GM12878 (cell line): ENCODE measurements at regions not wholly inside any gene's neighbourhood (a gene's known extent, or its start where the extent isn't known, plus 50 kb on each side); places are given as distances from the start of the nearest gene placed in this dataset.

Experiments used
- ATAC-seq: fragments of 200-7000 bp; cut with Tn5 transposase; 3 replicates; pipeline ENCODE4 v1.9.1; 2020; ENCODE audit warnings: mild to moderate bottlenecking, moderate library complexity
- BruUV-seq: library from RNA; stranded (reverse); fragments of 400-500 nt; replicated peaks from 2 replicates; lab custom pipeline; 2021; lab: Mats Ljungman, UMichigan
- CTCF ChIA-PET: fragments of 300-600 bp; sonication (Branson Sonifier 250); formaldehyde crosslinking; extraction: SDS; loops from one replicate; lab custom pipeline; 2021; ENCODE audit warnings: inconsistent platforms; lab: Yijun Ruan, JAX
- POLR2A ChIA-PET: fragments of 350-600 bp; formaldehyde crosslinking; extraction: SDS; loops from one replicate; lab custom pipeline; 2021; ENCODE audit warnings: inconsistent platforms; lab: Charles Lee
- RAD21 ChIA-PET: fragments of 300-600 bp; sonication (Branson Sonifier 250); formaldehyde crosslinking; loops from one replicate; lab custom pipeline; 2023; ENCODE audit warnings: antibody characterized with exemption; ENCODE audit not compliant: unreplicated experiment; lab: Charles Lee
- SMC1A ChIA-PET: fragments of 300-600 bp; sonication (Branson Sonifier 250); formaldehyde crosslinking; loops from one replicate; lab custom pipeline; 2023; ENCODE audit not compliant: unreplicated experiment, uncharacterized antibody; lab: Charles Lee
- DNase-seq: peaks from one replicate; pipeline ENCODE4 v3.0.0-alpha.2; 2011; ENCODE audit warnings: low read depth, low spot score
- FAIRE-seq: peaks from 3 replicates; lab custom pipeline; 2011; peaks lifted over from hg19 to GRCh38; lab: Jason Lieb, UNC
- H2AFZ ChIP-seq: 2 replicates; pipeline ENCODE4 v1.6.0; 2011; ENCODE audit warnings: low read depth, low read length, control low read depth; ENCODE audit not compliant: control insufficient read depth
- H3K27ac ChIP-seq: 2 replicates; pipeline ENCODE4 v1.5.1; 2011; ENCODE audit warnings: control low read depth; ENCODE audit not compliant: control insufficient read depth, insufficient read depth
- H3K27me3 ChIP-seq, 2 experiments: replicated peaks in 1 of 2; 2 replicates each; pipeline versions ENCODE4 v1.6.0 to v1.6.1; 2011; ENCODE audit warnings: low read length in 1 of 2; ENCODE audit not compliant: control insufficient read depth in 2 of 2, insufficient read depth in 2 of 2
- H3K36me3 ChIP-seq, 2 experiments: 2 replicates each; pipeline ENCODE4 v1.5.1; 2011; ENCODE audit warnings: low read length in 1 of 2; ENCODE audit not compliant: control insufficient read depth in 2 of 2, insufficient read depth in 2 of 2
- H3K4me1 ChIP-seq: 2 replicates; pipeline ENCODE4 v1.6.1; 2011; ENCODE audit warnings: mild to moderate bottlenecking, low read length, moderate library complexity, mixed read lengths; ENCODE audit not compliant: control insufficient read depth, insufficient read depth
- H3K4me2 ChIP-seq: 2 replicates; pipeline ENCODE4 v1.6.0; 2011; ENCODE audit warnings: control low read depth; ENCODE audit not compliant: control insufficient read depth, insufficient read depth
- H3K4me3 ChIP-seq: fragments of 200-600 bp; sonication (generic); 2 replicates; pipeline ENCODE4 v1.5.1; 2016
- H3K79me2 ChIP-seq: 2 replicates; pipeline ENCODE4 v1.6.0; 2011; ENCODE audit warnings: low read length; ENCODE audit not compliant: control insufficient read depth, insufficient read depth
- H3K9ac ChIP-seq: 2 replicates; pipeline ENCODE4 v1.8.0; 2011; ENCODE audit warnings: low read length, control low read depth, mixed read lengths; ENCODE audit not compliant: control insufficient read depth, insufficient read depth
- H3K9me3 ChIP-seq: replicated peaks from 3 replicates; pipeline ENCODE4 v1.5.1; 2011; ENCODE audit warnings: mild to moderate bottlenecking, low read length; ENCODE audit not compliant: control insufficient read depth, insufficient read depth
- H4K20me1 ChIP-seq: 2 replicates; pipeline ENCODE4 v1.6.0; 2011; ENCODE audit not compliant: control insufficient read depth, insufficient read depth
- CBX3 ChIP-seq: fragments of 200-600 bp; sonication (generic); IDR thresholded peaks from 2 replicates; pipeline ENCODE4 v1.6.1; 2016; ENCODE audit warnings: low read depth, borderline replicate concordance
- CREM ChIP-seq: IDR thresholded peaks from 2 replicates; pipeline ENCODE4 v1.6.1; 2014; ENCODE audit warnings: antibody characterized with exemption, low read depth
- EGR1 ChIP-seq, 2 experiments: IDR thresholded peaks; 1 replicate in 1 of 2; 2 replicates in 1 of 2; pipeline ENCODE4 v1.6.1; 2011 to 2012; ENCODE audit warnings: low read depth in 2 of 2, low read length in 2 of 2, borderline replicate concordance in 1 of 2, mild to moderate bottlenecking in 1 of 2, moderate library complexity in 1 of 2
- ETV6 ChIP-seq, 2 experiments: fragments of 450-650 bp in 1 of 2; IDR thresholded peaks in 1 of 2; conservative IDR thresholded peaks in 1 of 2; 2 replicates each; pipeline ENCODE4 v1.6.1; 2014; ENCODE audit warnings: antibody characterized with exemption in 1 of 2, borderline replicate concordance in 1 of 2, low read depth in 1 of 2, mild to moderate bottlenecking in 1 of 2, moderate library complexity in 1 of 2
- MTA3 ChIP-seq: IDR thresholded peaks from 2 replicates; pipeline ENCODE4 v1.6.1; 2012; ENCODE audit warnings: low read length, inconsistent platforms, borderline replicate concordance
- MYB ChIP-seq: fragments of 150-350 bp; IDR thresholded peaks from 2 replicates; pipeline ENCODE4 v1.6.1; 2014; ENCODE audit warnings: mild to moderate bottlenecking, low read depth, low read length, borderline replicate concordance
- MYC ChIP-seq: IDR thresholded peaks from 2 replicates; pipeline ENCODE4 v1.6.1; 2011; ENCODE audit warnings: mild to moderate bottlenecking, low read length, moderate library complexity, inconsistent platforms; ENCODE audit not compliant: insufficient read depth, insufficient replicate concordance, insufficient read length, severe bottlenecking
- NR2C2 ChIP-seq: IDR thresholded peaks from 2 replicates; pipeline ENCODE4 v1.6.1; 2011; ENCODE audit warnings: borderline replicate concordance, low read depth; ENCODE audit not compliant: control insufficient read depth, insufficient read length
- ZZZ3 ChIP-seq: IDR thresholded peaks from 2 replicates; pipeline ENCODE4 v1.6.1; 2011; ENCODE audit warnings: low read depth; ENCODE audit not compliant: control insufficient read depth, insufficient read length
- WGBS: methylation state at CpG from one replicate; pipeline ENCODE4 v1.1.6; 2016; ENCODE audit warnings: low lambda C conversion rate; ENCODE audit not compliant: insufficient replicate concordance, insufficient coverage; ENCODE audit errors: missing lambda C conversion rate; 5-methylcytosine and 5-hydroxymethylcytosine counted together
- in situ Hi-C: fragments of 300-500 bp; cut with MboI; formaldehyde crosslinking; loops from 9 replicates; pipeline ENCODE4 v1.14.3; 2018; ENCODE audit warnings: mixed read lengths
- intact Hi-C: fragments of 100-400 bp; cut with micrococcal nuclease; formaldehyde crosslinking; loops from one replicate; pipeline ENCODE4 v1.14.2; 2022; ENCODE audit not compliant: unreplicated experiment

DNA sequence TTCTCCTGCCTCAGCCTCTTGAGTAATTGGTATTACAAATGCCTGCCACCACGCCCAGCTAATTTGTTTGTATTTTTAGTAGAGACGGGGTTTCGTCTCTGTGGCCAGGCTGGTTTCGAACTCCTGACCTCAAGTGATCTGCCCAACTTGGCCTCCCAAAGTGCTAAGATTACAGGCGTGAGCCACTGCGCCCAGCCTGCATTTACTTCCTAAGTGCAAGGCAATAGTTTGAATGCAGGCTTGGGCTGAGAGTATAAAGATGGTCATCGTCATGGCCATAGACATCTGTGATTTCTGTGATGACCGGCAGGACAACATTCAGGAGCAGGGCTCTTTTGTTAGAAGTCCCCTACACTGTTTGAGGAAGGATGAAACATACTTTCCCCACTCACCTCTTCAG lies 393.9 kb upstream of the SHH start:
- WGBS, result 26% methylated on average over 8 of the region's 8 CpGs
- in situ Hi-C loops (no loop called here), intact Hi-C loops (loop anchor here (10.0 kb wide), 1 partner anchor 609 kb away; no protein-coding TSS in a partner anchor)
- H3K79me2 ChIP-seq, result no peaks in the 10 kb centered on the region
- H2AFZ ChIP-seq, result no peak overlapping the region
- ChIA-PET SMC1A (no interaction called here), RAD21 (no interaction called here), POLR2A (no interaction called here), CTCF (no interaction called here)
- FAIRE-seq (no peak), DNase-seq (no peak), ATAC-seq (no peak)
- H4K20me1 ChIP-seq, result no peaks in the 10 kb centered on the region
- H3K9ac ChIP-seq, result no peak overlapping the region
- no peaks in the 10 kb centered on the region for H3K36me3 ChIP-seq
- no peaks in the 10 kb centered on the region for H3K4me1 ChIP-seq
- H3K9me3 ChIP-seq, result no peaks in the 10 kb centered on the region
- H3K27me3 ChIP-seq, result no peaks in the 10 kb centered on the region; a peak in 3 of 4 replicates
- H3K27ac ChIP-seq, result no peak overlapping the region
- H3K4me2 ChIP-seq, result no peak overlapping the region
- H3K4me3 ChIP-seq, result no peak overlapping the region
- TF ChIP-seq ETV6 (conservative IDR thresholded peaks at IDR 0.05 in 1 of 2, IDR thresholded peaks at IDR 0.05 in 1 of 2; ENCODE audit: borderline replicate concordance in 1 of 2, low read depth in 1 of 2) (no peak), NR2C2 (no peak), EGR1 (IDR thresholded peaks at IDR 0.05; ENCODE audit: borderline replicate concordance in 1 of 2, low read depth in 2 of 2, low read length in 2 of 2) (no peak), CREM (no peak), MTA3 (no peak), MYB (no peak), ZZZ3 (no peak), CBX3 (no peak), MYC (no peak)
- BruUV-seq, result no TSS peak
